Smooth muscle cell (in vitro differentiated cells): ENCODE measurements at regions not wholly inside any gene's neighbourhood (a gene's known extent, or its start where the extent isn't known, plus 50 kb on each side); places are given as distances from the start of the nearest gene placed in this dataset.

Experiments
- DNase-seq: peaks from one replicate; lab custom pipeline; 2025; ENCODE audit not compliant: unreplicated experiment; lab: John Stamatoyannopoulos, UW
- H2AFZ ChIP-seq: fragments of 200-600 bp; sonication (generic); 2 replicates; pipeline ENCODE4 v1.6.0; 2016; ENCODE audit warnings: antibody characterized with exemption, low read depth, mild to moderate bottlenecking
- H3F3A ChIP-seq: fragments of 200-600 bp; sonication (generic); 2 replicates; pipeline ENCODE4 v1.6.0; 2017; ENCODE audit warnings: antibody characterized with exemption, low read depth
- H3K27ac ChIP-seq: fragments of 200-600 bp; sonication (generic); 2 replicates; pipeline ENCODE4 v1.5.1; 2016; ENCODE audit warnings: low read depth, mild to moderate bottlenecking
- H3K27me3 ChIP-seq: fragments of 200-600 bp; sonication (generic); 2 replicates; pipeline ENCODE4 v1.6.1; 2016; ENCODE audit warnings: low read depth, mild to moderate bottlenecking
- H3K36me3 ChIP-seq: fragments of 200-600 bp; sonication (generic); 2 replicates; pipeline ENCODE4 v1.5.1; 2016; ENCODE audit warnings: low read depth
- H3K4me1 ChIP-seq: fragments of 200-600 bp; sonication (generic); 2 replicates; pipeline ENCODE4 v1.5.1; 2016; ENCODE audit warnings: low read depth
- H3K4me2 ChIP-seq: fragments of 200-600 bp; sonication (generic); 2 replicates; pipeline ENCODE4 v1.6.0; 2016; ENCODE audit warnings: mild to moderate bottlenecking
- H3K4me3 ChIP-seq: fragments of 200-600 bp; sonication (generic); 2 replicates; pipeline ENCODE4 v1.5.1; 2016; ENCODE audit warnings: mild to moderate bottlenecking
- H3K79me2 ChIP-seq: fragments of 200-600 bp; sonication (generic); 2 replicates; pipeline ENCODE4 v1.6.0; 2016; ENCODE audit warnings: low read depth, mild to moderate bottlenecking
- H3K9ac ChIP-seq: fragments of 200-600 bp; sonication (generic); 2 replicates; pipeline ENCODE4 v1.6.0; 2016; ENCODE audit warnings: low read depth
- H3K9me3 ChIP-seq: fragments of 200-600 bp; sonication (generic); replicated peaks from 2 replicates; pipeline ENCODE4 v1.5.1; 2016; ENCODE audit warnings: low read depth
- H4K20me1 ChIP-seq: fragments of 200-600 bp; sonication (generic); 2 replicates; pipeline ENCODE4 v1.6.0; 2016; ENCODE audit warnings: low read depth
- CTCF ChIP-seq: fragments of 200-600 bp; sonication (generic); IDR thresholded peaks from 2 replicates; pipeline ENCODE4 v1.5.1; 2017; ENCODE audit warnings: borderline replicate concordance, mild to moderate bottlenecking, antibody characterized with exemption; ENCODE audit not compliant: insufficient read depth, poor library complexity, severe bottlenecking
- WGBS: methylation state at CpG from one replicate; pipeline ENCODE4 v1.1.7; 2016; ENCODE audit warnings: low lambda C conversion rate; 5-methylcytosine and 5-hydroxymethylcytosine counted together

DNA sequence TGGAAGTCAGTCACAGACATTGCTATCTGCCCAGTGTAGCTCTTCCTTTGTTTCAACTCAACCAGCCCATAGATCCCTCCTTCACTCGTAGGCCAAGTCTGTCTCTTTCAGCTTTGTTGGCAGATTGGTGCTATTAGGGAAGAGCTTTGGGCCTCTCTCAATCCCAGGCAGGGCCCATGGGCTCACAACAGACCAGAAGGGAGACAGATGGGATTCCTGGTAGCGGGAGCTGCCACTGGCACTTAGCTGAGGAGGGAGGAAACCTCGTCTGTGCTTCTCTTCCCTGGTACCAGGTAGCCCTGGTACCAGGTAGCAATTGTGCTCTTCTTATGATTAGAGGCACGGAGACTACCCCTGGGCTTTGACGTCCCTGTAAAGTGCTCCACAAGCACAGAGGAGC lies 592.0 kb downstream of the TYW1 start:
- Histone ChIP-seq H3K4me1 (no peaks in the 10 kb centered on the region), H3K27ac (no peak overlapping the region), H2AFZ (no peak overlapping the region), H3K9ac (no peak overlapping the region), H3K36me3 (no peaks in the 10 kb centered on the region), H3K9me3 (no peaks in the 10 kb centered on the region), H3K79me2 (no peaks in the 10 kb centered on the region), H3F3A (no peaks in the 10 kb centered on the region), H3K27me3 (peaks cover 8% of the 10 kb centered on the region), H3K4me2 (no peak overlapping the region), H3K4me3 (no peak overlapping the region), H4K20me1 (no peaks in the 10 kb centered on the region)
- 84% methylated on average over 5 of the region's 5 CpGs for WGBS
- no peak for TF ChIP-seq CTCF
- DNase-seq: no peak

DNA sequence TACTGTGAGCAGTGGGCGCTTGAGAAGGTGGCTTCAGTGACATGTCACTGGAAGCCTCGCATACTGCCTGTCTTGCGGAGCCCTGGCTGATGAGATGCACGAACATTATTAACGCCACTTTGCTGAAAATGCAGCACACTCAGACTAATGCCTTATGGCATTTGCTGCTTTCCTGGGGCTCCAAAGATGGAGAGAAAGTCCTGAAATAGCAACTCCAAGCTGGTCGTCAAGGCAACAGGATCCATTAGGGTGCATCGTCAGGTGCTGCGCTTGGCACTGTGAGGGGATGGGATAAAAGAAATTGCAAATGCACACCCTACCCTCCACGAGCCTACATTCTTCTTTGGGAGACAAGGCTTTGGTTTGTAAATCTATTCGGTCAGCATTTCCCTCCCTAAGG lies 592.5 kb downstream of the TYW1 start:
- Histone ChIP-seq H3F3A (no peaks in the 10 kb centered on the region), H3K36me3 (no peaks in the 10 kb centered on the region), H3K9me3 (no peaks in the 10 kb centered on the region), H3K27me3 (peaks cover 13% of the 10 kb centered on the region), H3K79me2 (no peaks in the 10 kb centered on the region), H3K4me3 (no peak overlapping the region), H3K4me1 (no peaks in the 10 kb centered on the region), H3K9ac (no peak overlapping the region), H3K27ac (no peak overlapping the region), H2AFZ (no peak overlapping the region), H4K20me1 (no peaks in the 10 kb centered on the region), H3K4me2 (no peak overlapping the region)
- no peak for DNase-seq
- no peak for TF ChIP-seq CTCF
- 85% methylated on average over 10 of the region's 10 CpGs for WGBS

GRCh38 chr7:67590649-67591048 lies 594.0 kb downstream of the TYW1 start:
- Histone ChIP-seq H3K9me3 (no peaks in the 10 kb centered on the region), H3K9ac (no peak overlapping the region), H3K79me2 (no peaks in the 10 kb centered on the region), H3K27me3 (peaks cover 28% of the 10 kb centered on the region), H3K4me2 (no peak overlapping the region), H4K20me1 (no peaks in the 10 kb centered on the region), H3F3A (no peaks in the 10 kb centered on the region), H3K4me1 (no peaks in the 10 kb centered on the region), H3K36me3 (no peaks in the 10 kb centered on the region), H3K4me3 (no peak overlapping the region), H3K27ac (no peak overlapping the region), H2AFZ (no peak overlapping the region)
- no peak for DNase-seq
- 80% methylated on average over 3 of the region's 3 CpGs for WGBS
- TF ChIP-seq CTCF: no peak

- Histone ChIP-seq H3F3A (no peaks in the 10 kb centered on the region), H3K27ac (no peak overlapping the region), H3K79me2 (no peaks in the 10 kb centered on the region), H3K4me2 (no peak overlapping the region), H3K36me3 (no peaks in the 10 kb centered on the region), H3K9me3 (no peaks in the 10 kb centered on the region), H3K9ac (no peak overlapping the region), H2AFZ (no peak overlapping the region), H3K27me3 (peaks cover 43% of the 10 kb centered on the region), H3K4me3 (no peak overlapping the region), H4K20me1 (no peaks in the 10 kb centered on the region), H3K4me1 (no peaks in the 10 kb centered on the region)
- 67% methylated on average over 6 of the region's 6 CpGs for WGBS
- no peak for TF ChIP-seq CTCF
- no peak for DNase-seq
These were observed 597.2 kb downstream of the TYW1 start for GRCh38 chr7:67593794-67594193.
